H9 (cell line): ENCODE measurements at regions not wholly inside any gene's neighbourhood (a gene's known extent, or its start where the extent isn't known, plus 50 kb on each side); places are given as distances from the start of the nearest gene placed in this dataset.

Experiments used
- DNase-seq: peaks from one replicate; pipeline ENCODE4 v3.0.0-alpha.2; 2017
- H2AFZ ChIP-seq: one replicate; pipeline ENCODE4 v1.6.1; 2013; ENCODE audit warnings: mild to moderate bottlenecking, low read length, control low read depth, moderate library complexity
- H2AK5ac ChIP-seq: 2 replicates; pipeline ENCODE4 v1.6.1; 2013; ENCODE audit warnings: low read length, control low read depth, mixed read lengths; ENCODE audit not compliant: insufficient read length
- H2BK120ac ChIP-seq: one replicate; pipeline ENCODE4 v1.6.1; 2013; ENCODE audit warnings: low read depth, mild to moderate bottlenecking, low read length, control low read depth, inconsistent platforms; ENCODE audit not compliant: poor library complexity, severe bottlenecking
- H2BK12ac ChIP-seq: 2 replicates; pipeline ENCODE4 v1.6.1; 2013; ENCODE audit warnings: low read length, control low read depth, mixed read lengths, low read depth; ENCODE audit not compliant: insufficient read length
- H2BK15ac ChIP-seq: 2 replicates; pipeline ENCODE4 v1.6.1; 2013; ENCODE audit warnings: low read depth, low read length, control low read depth
- H2BK20ac ChIP-seq: one replicate; pipeline ENCODE4 v1.6.1; 2013; ENCODE audit warnings: low read depth, mild to moderate bottlenecking, low read length, control low read depth, inconsistent platforms; ENCODE audit not compliant: poor library complexity, severe bottlenecking
- H2BK5ac ChIP-seq: 2 replicates; pipeline ENCODE4 v1.6.1; 2013; ENCODE audit warnings: low read length, control low read depth, mixed read lengths; ENCODE audit not compliant: insufficient read length
- H3K14ac ChIP-seq: 2 replicates; pipeline ENCODE4 v1.6.1; 2013; ENCODE audit warnings: low read length, control low read depth; ENCODE audit not compliant: insufficient read depth
- H3K18ac ChIP-seq: 2 replicates; pipeline ENCODE4 v1.6.1; 2013; ENCODE audit warnings: low read depth, mild to moderate bottlenecking, mixed read lengths, low read length, control low read depth; ENCODE audit not compliant: insufficient read length
- H3K23ac ChIP-seq: 2 replicates; pipeline ENCODE4 v1.6.1; 2013; ENCODE audit warnings: low read length, control low read depth, mixed read lengths, low read depth; ENCODE audit not compliant: insufficient read length
- H3K23me2 ChIP-seq: 2 replicates; pipeline ENCODE4 v1.6.1; 2013; ENCODE audit warnings: low read depth, mild to moderate bottlenecking, mixed read lengths, low read length, control low read depth; ENCODE audit not compliant: insufficient read length, poor library complexity, severe bottlenecking
- H3K27ac ChIP-seq: 2 replicates; pipeline ENCODE4 v1.5.1; 2013; ENCODE audit warnings: low read length, control low read depth, mixed read lengths, low read depth; ENCODE audit not compliant: insufficient read length
- H3K27me3 ChIP-seq: 2 replicates; pipeline ENCODE4 v1.6.1; 2013; ENCODE audit warnings: low read length, control low read depth, inconsistent platforms; ENCODE audit not compliant: insufficient read depth
- H3K4ac ChIP-seq: 2 replicates; pipeline ENCODE4 v1.6.1; 2013; ENCODE audit warnings: low read depth, mild to moderate bottlenecking, control low read depth, inconsistent platforms, low read length, moderate library complexity
- H3K4me1 ChIP-seq: 2 replicates; pipeline ENCODE4 v1.6.1; 2013; ENCODE audit warnings: low read length, control low read depth, inconsistent platforms; ENCODE audit not compliant: insufficient read depth
- H3K4me2 ChIP-seq: 2 replicates; pipeline ENCODE4 v1.6.1; 2013; ENCODE audit warnings: low read length, control low read depth, mixed read lengths; ENCODE audit not compliant: insufficient read length, insufficient read depth
- H3K56ac ChIP-seq: 2 replicates; pipeline ENCODE4 v1.6.1; 2013; ENCODE audit warnings: low read depth, mild to moderate bottlenecking, mixed read lengths, low read length, control low read depth; ENCODE audit not compliant: insufficient read length
- H3K79me1 ChIP-seq: 2 replicates; pipeline ENCODE4 v1.6.1; 2013; ENCODE audit warnings: low read depth, mild to moderate bottlenecking, moderate library complexity, low read length, control low read depth, inconsistent platforms; ENCODE audit not compliant: insufficient read depth, poor library complexity, severe bottlenecking
- H3K79me2 ChIP-seq: 2 replicates; pipeline ENCODE4 v1.6.1; 2013; ENCODE audit warnings: low read length, control low read depth, inconsistent platforms; ENCODE audit not compliant: insufficient read depth
- H3K9ac ChIP-seq: 2 replicates; pipeline ENCODE4 v1.6.1; 2013; ENCODE audit warnings: low read length, control low read depth, mixed read lengths; ENCODE audit not compliant: insufficient read length; ENCODE audit errors: extremely low read depth
- H3K9me3 ChIP-seq: one replicate; pipeline ENCODE4 v1.6.1; 2013; ENCODE audit warnings: low read depth, low read length, inconsistent platforms; ENCODE audit not compliant: control insufficient read depth
- H3T11ph ChIP-seq: one replicate; pipeline ENCODE4 v1.6.1; 2013; ENCODE audit warnings: mild to moderate bottlenecking, low read length, control low read depth, inconsistent platforms
- H4K20me1 ChIP-seq: one replicate; pipeline ENCODE4 v1.6.1; 2013; ENCODE audit not compliant: control insufficient read depth, insufficient read length, insufficient read depth
- H4K5ac ChIP-seq: 2 replicates; pipeline ENCODE4 v1.6.1; 2013; ENCODE audit warnings: low read depth, mild to moderate bottlenecking, mixed read lengths, low read length, control low read depth; ENCODE audit not compliant: insufficient read length
- H4K8ac ChIP-seq: replicated peaks from 2 replicates; pipeline ENCODE4 v1.6.1; 2013; ENCODE audit warnings: low read length, control low read depth, mixed read lengths, low read depth; ENCODE audit not compliant: insufficient read length
- H4K91ac ChIP-seq: 2 replicates; pipeline ENCODE4 v1.6.1; 2013; ENCODE audit warnings: low read depth, mild to moderate bottlenecking, moderate library complexity, mixed read lengths, low read length, control low read depth; ENCODE audit not compliant: insufficient read length
- H3K27ac Mint-ChIP-seq, 3 experiments: 2 replicates in 2 of 3; 3 replicates in 1 of 3; pipeline ENCODE4 v1.8.0; 2020 to 2021; ENCODE audit warnings: mixed read lengths in 3 of 3, mild to moderate bottlenecking in 1 of 3, moderate library complexity in 1 of 3
- H3K27me3 Mint-ChIP-seq: 2 replicates; pipeline ENCODE4 v1.8.0; 2021; ENCODE audit warnings: low read depth, mild to moderate bottlenecking, moderate library complexity, mixed read lengths
- H3K36me3 Mint-ChIP-seq, 3 experiments: 2 replicates in 2 of 3; 3 replicates in 1 of 3; pipeline ENCODE4 v1.8.0; 2020 to 2021; ENCODE audit warnings: low read depth in 3 of 3, mixed read lengths in 3 of 3; ENCODE audit not compliant: insufficient read depth in 1 of 3
- H3K4me1 Mint-ChIP-seq, 2 experiments: 2 replicates each; pipeline ENCODE4 v1.8.0; 2020; ENCODE audit warnings: mixed read lengths in 2 of 2
- H3K4me3 Mint-ChIP-seq, 2 experiments: 2 replicates in 1 of 2; 3 replicates in 1 of 2; pipeline ENCODE4 v1.8.0; 2020 to 2021; ENCODE audit warnings: mild to moderate bottlenecking in 2 of 2, mixed read lengths in 2 of 2, moderate library complexity in 1 of 2
- H3K9me3 Mint-ChIP-seq, 2 experiments: 2 replicates in 1 of 2; 3 replicates in 1 of 2; pipeline ENCODE4 v1.8.0; 2020; ENCODE audit warnings: mild to moderate bottlenecking in 2 of 2, mixed read lengths in 2 of 2, moderate library complexity in 1 of 2
- CTCF ChIP-seq: fragments of 200-600 bp; sonication (generic); conservative IDR thresholded peaks from 3 replicates; pipeline ENCODE4 v1.8.0; 2021; ENCODE audit warnings: antibody characterized with exemption, mild to moderate bottlenecking
- WGBS: extraction: QIAGEN DNeasy Blood & Tissue Kit; methylation state at CpG from one replicate; pipeline ENCODE4 v1.1.7; 2013; ENCODE audit warnings: missing lambda C conversion rate, low lambda C conversion rate, mixed read lengths; ENCODE audit not compliant: insufficient read length; ENCODE audit errors: extremely low coverage; 5-methylcytosine and 5-hydroxymethylcytosine counted together

- Histone ChIP-seq H4K20me1 (no peaks in the 10 kb centered on the region), H3K14ac (no peak overlapping the region), H3K23ac (no peak overlapping the region), H3K4me1 (no peaks in the 10 kb centered on the region; the same call in 1 of the 2 replicates), H3K9ac (no peak overlapping the region), H2BK120ac (no peak overlapping the region), H2BK20ac (no peak overlapping the region), H2AFZ (no peak overlapping the region), H4K8ac (no peak overlapping the region), H3K79me1 (no peaks in the 10 kb centered on the region), H3K79me2 (no peaks in the 10 kb centered on the region), H4K91ac (no peak overlapping the region), H3K9me3 (no peaks in the 10 kb centered on the region), H3K23me2 (no peaks in the 10 kb centered on the region), H3K18ac (no peak overlapping the region), H4K5ac (no peak overlapping the region), H3T11ph (no peak overlapping the region), H3K56ac (no peak overlapping the region), H3K4me2 (no peak overlapping the region), H2BK12ac (no peak overlapping the region), H3K27me3 (no peaks in the 10 kb centered on the region), H3K27ac (no peak overlapping the region), H2AK5ac (no peak overlapping the region), H2BK15ac (no peak overlapping the region), H2BK5ac (no peak overlapping the region), H3K4ac (no peak overlapping the region)
- H3K4me1 Mint-ChIP-seq, result peaks cover 14 to 18% of the 10 kb centered on the region in 2 experiments
- peaks cover 0 to 5% of the 10 kb centered on the region in 2 experiments; a peak in 4 of 5 replicates for H3K9me3 Mint-ChIP-seq
- H3K27me3 Mint-ChIP-seq, result peaks cover 4% of the 10 kb centered on the region
- H3K36me3 Mint-ChIP-seq, result no peaks in the 10 kb centered on the region; a peak in 1 of 7 replicates
- DNase-seq, result no peak
- no peak for TF ChIP-seq CTCF
- H3K4me3 Mint-ChIP-seq, result no peak overlapping the region
- WGBS, result no CpG with 5 or more reads among the region's 3 CpGs
- H3K27ac Mint-ChIP-seq, result no peak overlapping the region
Measured at GRCh38 chr20:41981746-41982145, 363.6 kb upstream of the CHD6 start.
